Left ventricle myocardium inferior (tissue), 1 donor: ENCODE measurements at regions not wholly inside any gene's neighbourhood (a gene's known extent, or its start where the extent isn't known, plus 50 kb on each side); places are given as distances from the start of the nearest gene placed in this dataset.

ENCODE experiments used
- DNase-seq: peaks from one replicate; pipeline ENCODE4 v3.0.0-alpha.2; 2020
- H3K27ac ChIP-seq: fragments of 200-600 bp; replicated peaks from 2 replicates; pipeline ENCODE4 v1.8.0; 2021
- H3K27me3 ChIP-seq: fragments of 200-600 bp; 2 replicates; pipeline ENCODE4 v1.8.0; 2021; ENCODE audit warnings: low read depth
- H3K36me3 ChIP-seq: fragments of 200-600 bp; 2 replicates; pipeline ENCODE4 v1.8.0; 2021
- H3K4me1 ChIP-seq: fragments of 200-600 bp; 2 replicates; pipeline ENCODE4 v1.8.0; 2021
- H3K4me3 ChIP-seq: fragments of 200-600 bp; 2 replicates; pipeline ENCODE4 v1.8.0; 2021; ENCODE audit warnings: mild to moderate bottlenecking, moderate library complexity
- H3K9me3 ChIP-seq: fragments of 200-600 bp; replicated peaks from 2 replicates; pipeline ENCODE4 v1.8.0; 2021
- intact Hi-C: fragments of 100-400 bp; cut with micrococcal nuclease; formaldehyde crosslinking; loops from one replicate; pipeline ENCODE4 v1.11.0; 2022
- TF ChIP-seq, protein P1 (sequence below): fragments of 200-600 bp; IDR thresholded peaks from 2 replicates; pipeline ENCODE4 v1.8.0; 2021; ENCODE audit warnings: antibody characterized with exemption, mild to moderate bottlenecking, borderline replicate concordance
- donor health status: DM: no; HTN: yes; CAD: no; lungs with severe emphysema.

DNA sequence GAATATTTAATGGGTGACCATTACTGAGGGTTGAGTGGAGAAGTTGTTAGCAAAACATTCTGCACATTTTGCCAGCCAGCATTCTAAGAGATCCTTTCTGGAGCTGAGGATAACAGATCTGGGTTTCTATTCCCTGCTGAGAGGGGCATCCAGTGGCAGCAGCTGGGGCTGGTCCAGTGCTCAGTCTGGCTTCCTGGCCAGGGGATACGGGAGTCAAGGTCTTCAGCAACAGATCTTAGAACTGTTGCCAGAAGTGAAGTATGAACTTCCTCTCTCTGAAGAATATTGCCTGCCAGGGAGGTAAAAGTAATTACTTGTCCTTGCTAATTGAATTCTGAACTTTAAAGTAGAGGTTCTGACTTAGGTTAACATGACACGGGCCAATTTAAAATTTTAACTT lies 568.4 kb downstream of the REEP3 start:
- TF ChIP-seq, protein P1, sequence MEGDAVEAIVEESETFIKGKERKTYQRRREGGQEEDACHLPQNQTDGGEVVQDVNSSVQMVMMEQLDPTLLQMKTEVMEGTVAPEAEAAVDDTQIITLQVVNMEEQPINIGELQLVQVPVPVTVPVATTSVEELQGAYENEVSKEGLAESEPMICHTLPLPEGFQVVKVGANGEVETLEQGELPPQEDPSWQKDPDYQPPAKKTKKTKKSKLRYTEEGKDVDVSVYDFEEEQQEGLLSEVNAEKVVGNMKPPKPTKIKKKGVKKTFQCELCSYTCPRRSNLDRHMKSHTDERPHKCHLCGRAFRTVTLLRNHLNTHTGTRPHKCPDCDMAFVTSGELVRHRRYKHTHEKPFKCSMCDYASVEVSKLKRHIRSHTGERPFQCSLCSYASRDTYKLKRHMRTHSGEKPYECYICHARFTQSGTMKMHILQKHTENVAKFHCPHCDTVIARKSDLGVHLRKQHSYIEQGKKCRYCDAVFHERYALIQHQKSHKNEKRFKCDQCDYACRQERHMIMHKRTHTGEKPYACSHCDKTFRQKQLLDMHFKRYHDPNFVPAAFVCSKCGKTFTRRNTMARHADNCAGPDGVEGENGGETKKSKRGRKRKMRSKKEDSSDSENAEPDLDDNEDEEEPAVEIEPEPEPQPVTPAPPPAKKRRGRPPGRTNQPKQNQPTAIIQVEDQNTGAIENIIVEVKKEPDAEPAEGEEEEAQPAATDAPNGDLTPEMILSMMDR: no peak
- intact Hi-C loops: no loop called here

DNA sequence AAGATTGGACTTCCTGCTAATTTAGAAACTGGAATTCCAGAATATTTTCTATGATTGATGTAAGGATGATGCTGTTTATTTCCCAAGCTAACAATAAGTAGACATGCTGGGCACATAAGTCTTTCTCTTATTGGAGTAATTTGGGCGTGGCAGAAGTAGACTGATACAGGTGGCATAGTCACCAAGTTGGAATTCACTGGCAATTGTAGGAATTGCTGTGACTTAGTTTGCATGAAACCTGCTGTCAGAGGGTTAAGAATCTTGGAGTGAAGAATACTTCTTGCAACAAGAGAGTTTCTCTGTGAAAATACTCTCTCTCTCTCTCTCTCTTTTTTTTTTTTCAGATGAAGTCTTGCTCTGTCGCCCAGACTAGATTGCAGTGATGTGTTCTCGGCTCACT lies 569.7 kb downstream of the REEP3 start:
- H3K4me1 ChIP-seq: no peaks in the 10 kb centered on the region
- DNase-seq: no peak
- H3K27ac ChIP-seq: no peak overlapping the region
- no peak overlapping the region for H3K4me3 ChIP-seq
- no peaks in the 10 kb centered on the region for H3K36me3 ChIP-seq
- TF ChIP-seq, protein P1: no peak
- intact Hi-C loops: no loop called here
- no peaks in the 10 kb centered on the region for H3K9me3 ChIP-seq
- H3K27me3 ChIP-seq: no peaks in the 10 kb centered on the region

More for the DNA sequence above, 568.4 kb downstream of the REEP3 start:
- H3K4me1 ChIP-seq: no peaks in the 10 kb centered on the region
- no peaks in the 10 kb centered on the region for H3K36me3 ChIP-seq
- H3K27me3 ChIP-seq: no peaks in the 10 kb centered on the region
- no peak overlapping the region for H3K27ac ChIP-seq
- DNase-seq: no peak
- H3K4me3 ChIP-seq: no peak overlapping the region
- no peaks in the 10 kb centered on the region for H3K9me3 ChIP-seq

DNA sequence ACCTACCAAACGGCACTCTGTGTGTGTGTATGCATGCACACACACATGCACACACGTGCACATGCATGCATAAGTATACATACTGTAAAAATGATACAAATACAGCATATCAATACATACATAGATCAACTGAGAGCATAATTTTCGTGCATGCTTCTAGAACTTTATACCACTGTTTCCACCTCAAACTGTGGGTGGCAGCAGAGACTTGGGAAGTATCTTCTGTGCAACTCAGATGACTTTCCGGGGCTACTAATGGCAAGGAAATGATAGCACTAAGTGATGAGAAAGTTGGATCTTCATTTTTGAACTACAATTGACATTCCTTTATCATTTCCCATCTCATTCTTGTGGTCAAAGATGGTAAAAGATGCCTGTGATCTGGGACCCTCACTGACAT lies 570.7 kb downstream of the REEP3 start:
- H3K27me3 ChIP-seq: no peaks in the 10 kb centered on the region
- intact Hi-C loops: no loop called here

DNA sequence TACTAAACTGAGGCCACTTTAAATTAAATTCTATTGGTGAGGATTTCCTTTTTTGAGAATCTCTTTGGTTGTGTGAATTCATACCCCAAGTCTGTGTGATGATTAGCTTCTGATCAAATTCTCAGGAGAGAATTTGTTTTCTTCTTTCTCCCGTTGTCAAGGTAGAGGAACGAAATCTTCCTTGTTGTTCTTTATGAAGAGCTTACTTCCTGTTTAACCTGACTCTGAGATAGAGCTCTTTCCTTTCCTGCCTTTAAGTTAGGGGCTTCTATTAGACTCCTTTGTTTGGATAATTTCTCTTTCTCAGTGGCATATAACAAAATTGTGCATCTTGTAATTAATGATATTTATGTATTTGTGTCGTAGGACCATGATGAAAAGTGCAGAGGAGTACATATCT lies 572.1 kb downstream of the REEP3 start:
- intact Hi-C loops: no loop called here
- TF ChIP-seq, protein P1: no peak
- no peaks in the 10 kb centered on the region for H3K9me3 ChIP-seq

More for the DNA sequence above, 570.7 kb downstream of the REEP3 start:
- no peaks in the 10 kb centered on the region for H3K4me1 ChIP-seq
- H3K27ac ChIP-seq: no peak overlapping the region
- H3K4me3 ChIP-seq: no peak overlapping the region
- TF ChIP-seq, protein P1: peak; percentile 35
- no peaks in the 10 kb centered on the region for H3K9me3 ChIP-seq
- no peaks in the 10 kb centered on the region for H3K36me3 ChIP-seq
- no peak for DNase-seq

DNA sequence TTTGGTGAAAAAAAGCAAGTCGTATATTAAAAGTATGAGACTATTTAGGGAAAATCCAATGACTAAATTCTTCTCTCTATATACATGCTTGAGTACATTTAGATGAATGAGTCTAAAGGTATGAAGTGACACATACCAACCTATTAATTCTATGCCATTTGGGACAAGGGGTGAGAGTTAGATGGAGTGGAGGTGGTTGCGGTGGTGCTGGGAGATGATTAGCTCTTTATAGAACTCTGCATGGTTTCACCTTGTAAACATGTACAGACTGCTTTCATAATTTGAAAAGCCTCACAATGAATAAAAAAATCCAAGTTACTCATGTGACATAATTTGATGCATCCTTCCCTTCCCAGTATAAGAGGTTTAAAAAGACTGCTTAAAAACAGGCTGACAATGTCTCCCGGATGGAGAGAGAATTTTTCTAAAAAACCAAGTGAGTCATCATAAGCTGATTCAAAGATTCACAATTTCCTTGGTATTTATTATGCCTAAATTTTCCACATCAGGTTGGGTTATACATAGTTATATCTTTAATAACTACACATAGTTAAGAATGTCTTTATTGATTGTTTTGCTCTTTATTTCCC lies 572.8 kb downstream of the REEP3 start:
- DNase-seq: no peak
- no peak overlapping the region for H3K27ac ChIP-seq
- no peaks in the 10 kb centered on the region for H3K4me1 ChIP-seq
- H3K36me3 ChIP-seq: no peaks in the 10 kb centered on the region
- intact Hi-C loops: no loop called here
- TF ChIP-seq, protein P1: no peak
- no peak overlapping the region for H3K4me3 ChIP-seq
- H3K9me3 ChIP-seq: no peaks in the 10 kb centered on the region
- H3K27me3 ChIP-seq: no peaks in the 10 kb centered on the region

More for the DNA sequence above, 572.1 kb downstream of the REEP3 start:
- Histone ChIP-seq H3K27me3 (no peaks in the 10 kb centered on the region), H3K4me1 (no peaks in the 10 kb centered on the region), H3K4me3 (no peak overlapping the region), H3K36me3 (no peaks in the 10 kb centered on the region), H3K27ac (no peak overlapping the region)
- no peak for DNase-seq

DNA sequence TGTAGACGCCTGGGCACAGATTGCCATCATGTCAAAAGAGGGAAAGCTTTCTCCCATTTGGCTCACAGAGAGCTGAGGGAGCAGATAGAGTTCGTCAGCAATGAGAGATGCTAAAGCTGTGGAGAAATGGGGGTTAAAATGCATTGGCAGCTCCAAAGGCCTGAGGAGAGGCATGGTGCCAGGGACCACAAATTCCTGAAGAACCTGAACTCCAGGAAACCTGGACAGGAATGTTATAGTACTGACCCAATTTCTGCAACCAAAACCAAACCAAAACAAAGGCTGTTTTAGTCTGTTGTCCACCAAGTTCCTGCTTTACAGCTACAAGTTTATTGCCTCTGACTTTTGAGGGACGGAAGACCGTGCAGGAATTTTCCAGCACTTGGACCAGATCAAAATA lies 575.7 kb downstream of the REEP3 start:
- TF ChIP-seq, protein P1: no peak
- H3K27me3 ChIP-seq: no peaks in the 10 kb centered on the region
- no peak overlapping the region for H3K27ac ChIP-seq
- no peaks in the 10 kb centered on the region for H3K4me1 ChIP-seq
- DNase-seq: no peak
- intact Hi-C loops: no loop called here
- no peaks in the 10 kb centered on the region for H3K36me3 ChIP-seq
- no peaks in the 10 kb centered on the region for H3K9me3 ChIP-seq
- H3K4me3 ChIP-seq: no peak overlapping the region
